Right forelimb (tissue), 1 donor: ENCODE measurements at regions not wholly inside any gene's neighbourhood (a gene's known extent, or its start where the extent isn't known, plus 50 kb on each side); places are given as distances from the start of the nearest gene placed in this dataset.
A peak's percentile ranks its signal among the peaks of the same experiment; 100 is the strongest.

Source experiments
- DNase-seq: peaks from one replicate; pipeline ENCODE4 v3.0.0-alpha.2; 2018

- DNase-seq: no peak
Measured at GRCh38 chr18:27899893-27900292, 277.0 kb downstream of the CDH2 start.

GRCh38 chr18:27894746-27895145 is 282.2 kb downstream of the CDH2 start:
- DNase-seq: no peak

GRCh38 chr18:27887711-27888495 is 289.0 kb downstream of the CDH2 start:
- DNase-seq: no peak

- no peak for DNase-seq
Measured at GRCh38 chr18:27887287-27887686, 289.6 kb downstream of the CDH2 start.

- DNase-seq: no peak
Measured at GRCh38 chr18:27879540-27879939, 297.4 kb downstream of the CDH2 start.

- no peak for DNase-seq
Measured at GRCh38 chr18:27871726-27872125, 305.2 kb downstream of the CDH2 start.

- DNase-seq: no peak
Measured at GRCh38 chr18:27869735-27870134, 307.2 kb downstream of the CDH2 start.

- DNase-seq: no peak
Measured at GRCh38 chr18:27865431-27865830, 311.5 kb downstream of the CDH2 start.

- DNase-seq: no peak
Measured at GRCh38 chr18:27863780-27864430, 313.0 kb downstream of the CDH2 start.

- no peak for DNase-seq
Measured at GRCh38 chr18:27862041-27862682, 314.8 kb downstream of the CDH2 start.

- no peak for DNase-seq
Measured at GRCh38 chr18:27861539-27861938, 315.4 kb downstream of the CDH2 start.

- peak; percentile 48 for DNase-seq
Measured at GRCh38 chr18:27860701-27861107, 316.2 kb downstream of the CDH2 start.

GRCh38 chr18:27860011-27860410 is 316.9 kb downstream of the CDH2 start:
- DNase-seq: no peak

- no peak for DNase-seq
Measured at GRCh38 chr18:27856820-27857219, 320.1 kb downstream of the CDH2 start.

- DNase-seq: no peak
Measured at GRCh38 chr18:27855486-27855885, 321.4 kb downstream of the CDH2 start.

- no peak for DNase-seq
Measured at GRCh38 chr18:27854631-27855030, 322.3 kb downstream of the CDH2 start.

GRCh38 chr18:27848336-27848735 is 328.6 kb downstream of the CDH2 start:
- no peak for DNase-seq

- DNase-seq: no peak
Measured at GRCh38 chr18:27847412-27847811, 329.5 kb downstream of the CDH2 start.

- no peak for DNase-seq
Measured at GRCh38 chr18:27845897-27846296, 331.0 kb downstream of the CDH2 start.

GRCh38 chr18:27843783-27844777 is 332.9 kb downstream of the CDH2 start:
- no peak for DNase-seq

- no peak for DNase-seq
Measured at GRCh38 chr18:27839141-27839540, 337.8 kb downstream of the CDH2 start.

GRCh38 chr18:27838225-27838624 is 338.7 kb downstream of the CDH2 start:
- DNase-seq: no peak

GRCh38 chr18:27826101-27826500 is 350.8 kb downstream of the CDH2 start:
- no peak for DNase-seq
